ENCODE measurements at regions not wholly inside any gene's neighbourhood (a gene's known extent, or its start where the extent isn't known, plus 50 kb on each side); places are given as distances from the start of the nearest gene placed in this dataset.
"Not testable (repeated sequence)": the region's sequence is repeated elsewhere in the genome, so short reads cannot be mapped to it uniquely, and the experiment has no call there.

DNA sequence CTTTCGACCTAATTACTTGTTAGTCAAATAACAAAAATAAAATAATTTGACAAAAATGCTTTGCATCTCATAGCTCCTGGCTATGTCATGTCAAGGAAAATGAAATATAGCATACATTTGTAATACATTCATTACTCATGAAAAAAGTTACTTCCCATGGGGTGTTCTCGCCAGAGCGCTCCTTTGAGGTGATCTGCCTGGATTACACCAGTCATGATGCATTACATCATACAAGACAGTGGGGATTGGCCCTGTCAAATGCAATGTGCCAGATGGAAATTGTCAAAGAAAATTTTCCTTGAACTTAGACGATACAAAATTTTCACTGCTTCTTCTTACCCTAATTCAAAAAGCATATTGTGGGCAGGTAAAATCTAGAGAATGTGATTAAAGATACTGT is 215.6 kb upstream of the B3GALT2 start:
- H3K27ac ChIP-seq = no peak overlapping the region
- no peak for DNase-seq
- peaks cover 0 to 4% (median 0%) of the 10 kb centered on the region in 4 donors for H3K4me1 ChIP-seq
- TF ChIP-seq, protein P1, sequence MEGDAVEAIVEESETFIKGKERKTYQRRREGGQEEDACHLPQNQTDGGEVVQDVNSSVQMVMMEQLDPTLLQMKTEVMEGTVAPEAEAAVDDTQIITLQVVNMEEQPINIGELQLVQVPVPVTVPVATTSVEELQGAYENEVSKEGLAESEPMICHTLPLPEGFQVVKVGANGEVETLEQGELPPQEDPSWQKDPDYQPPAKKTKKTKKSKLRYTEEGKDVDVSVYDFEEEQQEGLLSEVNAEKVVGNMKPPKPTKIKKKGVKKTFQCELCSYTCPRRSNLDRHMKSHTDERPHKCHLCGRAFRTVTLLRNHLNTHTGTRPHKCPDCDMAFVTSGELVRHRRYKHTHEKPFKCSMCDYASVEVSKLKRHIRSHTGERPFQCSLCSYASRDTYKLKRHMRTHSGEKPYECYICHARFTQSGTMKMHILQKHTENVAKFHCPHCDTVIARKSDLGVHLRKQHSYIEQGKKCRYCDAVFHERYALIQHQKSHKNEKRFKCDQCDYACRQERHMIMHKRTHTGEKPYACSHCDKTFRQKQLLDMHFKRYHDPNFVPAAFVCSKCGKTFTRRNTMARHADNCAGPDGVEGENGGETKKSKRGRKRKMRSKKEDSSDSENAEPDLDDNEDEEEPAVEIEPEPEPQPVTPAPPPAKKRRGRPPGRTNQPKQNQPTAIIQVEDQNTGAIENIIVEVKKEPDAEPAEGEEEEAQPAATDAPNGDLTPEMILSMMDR (IDR thresholded peaks at IDR 0.05) = no peak
- no peak for TF ChIP-seq POLR2A (IDR thresholded peaks at IDR 0.05)
- H3K36me3 ChIP-seq = no peaks in the 10 kb centered on the region
- H3K27me3 ChIP-seq = no peaks in the 10 kb centered on the region
- H3K4me3 ChIP-seq = no peak overlapping the region
- no peaks in the 10 kb centered on the region for H3K9me3 ChIP-seq

DNA sequence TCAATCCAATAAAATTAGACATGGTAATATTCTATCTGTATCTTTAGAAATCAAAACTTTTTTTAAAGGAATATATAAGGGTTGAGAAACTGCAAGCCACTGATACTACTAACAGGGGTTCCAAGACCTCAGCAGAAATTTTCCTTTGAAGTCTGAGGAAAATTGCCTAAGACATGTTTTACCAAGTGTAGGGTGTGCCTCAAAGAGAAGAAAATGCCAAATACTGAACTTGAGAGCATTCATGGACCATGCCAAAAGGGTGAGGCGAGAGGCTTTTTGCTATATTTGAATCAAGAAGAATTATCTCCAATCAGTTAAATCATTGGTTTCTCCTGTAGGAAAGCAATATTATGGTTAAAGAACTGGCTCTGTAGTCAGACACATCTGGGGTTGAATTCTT is 207.9 kb upstream of the B3GALT2 start:
- no peak overlapping the region for H3K27ac ChIP-seq
- H3K27me3 ChIP-seq = no peaks in the 10 kb centered on the region
- TF ChIP-seq POLR2A (IDR thresholded peaks at IDR 0.05) = no peak
- TF ChIP-seq, protein P1 (IDR thresholded peaks at IDR 0.05) = no peak
- H3K36me3 ChIP-seq = no peaks in the 10 kb centered on the region
- H3K4me3 ChIP-seq = no peak overlapping the region
- no peak for DNase-seq
- no peaks in the 10 kb centered on the region for H3K9me3 ChIP-seq
- no peaks in the 10 kb centered on the region for H3K4me1 ChIP-seq

DNA sequence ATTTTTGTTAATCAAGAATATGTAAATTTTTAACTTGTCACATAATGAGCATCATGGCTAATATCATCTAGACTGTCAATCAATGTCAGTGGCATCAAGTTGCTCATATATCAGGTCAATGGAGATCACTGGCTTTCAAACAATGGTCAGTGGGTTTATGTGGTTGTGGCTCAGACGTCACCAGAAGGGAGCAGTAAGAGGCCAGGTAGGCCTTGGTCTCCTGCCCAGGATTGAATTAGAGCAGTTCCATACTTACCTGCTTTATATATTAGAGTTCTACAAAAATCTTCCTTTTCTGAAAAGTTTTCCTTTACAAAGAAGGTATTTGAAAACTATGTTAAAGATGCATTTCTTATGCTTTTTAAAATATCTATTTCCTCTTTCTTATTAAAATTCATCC is 206.3 kb upstream of the B3GALT2 start:
- H3K4me3 ChIP-seq = no peak overlapping the region
- H3K27me3 ChIP-seq = no peaks in the 10 kb centered on the region
- H3K4me1 ChIP-seq = no peaks in the 10 kb centered on the region
- no peaks in the 10 kb centered on the region for H3K9me3 ChIP-seq
- TF ChIP-seq POLR2A (IDR thresholded peaks at IDR 0.05) = no peak
- TF ChIP-seq, protein P1 (IDR thresholded peaks at IDR 0.05) = no peak
- H3K36me3 ChIP-seq = no peaks in the 10 kb centered on the region
- H3K27ac ChIP-seq = no peak overlapping the region
- no peak for DNase-seq

DNA sequence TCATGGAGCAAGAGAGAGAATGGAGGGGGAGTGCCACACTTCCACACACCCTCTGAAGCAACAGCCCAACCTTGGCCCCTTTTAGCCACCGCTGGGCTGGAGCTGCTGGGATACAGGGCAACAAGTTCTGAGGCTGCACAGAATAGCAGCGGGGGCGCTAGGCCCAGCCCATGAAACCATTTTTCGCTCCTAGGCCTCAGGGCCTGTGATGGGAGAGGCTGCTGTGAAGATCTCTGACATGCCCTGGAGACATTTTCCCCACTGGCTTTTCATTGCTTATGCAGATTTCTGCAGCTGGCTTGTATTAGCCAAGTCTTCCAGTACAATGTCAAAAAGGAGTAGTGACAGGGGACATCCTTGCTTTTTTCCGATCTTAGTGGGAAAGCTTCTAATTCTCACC is 202.3 kb upstream of the B3GALT2 start:
- H3K27me3 ChIP-seq = no peaks in the 10 kb centered on the region
- H3K27ac ChIP-seq = no peak overlapping the region
- H3K36me3 ChIP-seq = no peaks in the 10 kb centered on the region
- H3K4me1 ChIP-seq = no peaks in the 10 kb centered on the region
- TF ChIP-seq POLR2A (IDR thresholded peaks at IDR 0.05) = no peak
- H3K9me3 ChIP-seq = no peaks in the 10 kb centered on the region
- H3K4me3 ChIP-seq = no peak overlapping the region
- no peak for DNase-seq

DNA sequence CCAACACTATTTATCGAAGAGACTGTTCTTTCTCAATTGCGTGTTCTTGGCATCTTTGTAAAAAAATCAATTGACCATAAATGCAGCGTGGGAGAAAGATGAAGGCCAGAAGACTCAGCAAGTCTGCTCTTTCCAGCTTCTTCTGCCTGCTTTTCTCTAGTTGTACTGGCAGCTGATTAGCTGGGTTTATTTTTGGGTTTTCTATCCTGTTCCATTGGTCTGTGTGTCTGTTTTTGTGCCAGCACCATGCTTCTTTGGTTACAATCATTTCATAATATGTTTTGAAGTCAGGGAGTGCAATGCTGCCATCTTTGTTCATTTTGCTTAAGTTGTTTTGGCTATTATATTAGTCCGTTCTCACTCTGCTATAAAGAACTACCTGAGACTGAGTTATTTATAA is 201.8 kb upstream of the B3GALT2 start:
- no peaks in the 10 kb centered on the region for H3K4me1 ChIP-seq
- no peak for DNase-seq
- H3K36me3 ChIP-seq = no peaks in the 10 kb centered on the region
- H3K27me3 ChIP-seq = no peaks in the 10 kb centered on the region
- no peak for TF ChIP-seq POLR2A (IDR thresholded peaks at IDR 0.05)
- TF ChIP-seq, protein P1 (IDR thresholded peaks at IDR 0.05) = no peak
- H3K4me3 ChIP-seq = no peak overlapping the region
- H3K9me3 ChIP-seq = no peaks in the 10 kb centered on the region
- H3K27ac ChIP-seq = no peak overlapping the region

DNA sequence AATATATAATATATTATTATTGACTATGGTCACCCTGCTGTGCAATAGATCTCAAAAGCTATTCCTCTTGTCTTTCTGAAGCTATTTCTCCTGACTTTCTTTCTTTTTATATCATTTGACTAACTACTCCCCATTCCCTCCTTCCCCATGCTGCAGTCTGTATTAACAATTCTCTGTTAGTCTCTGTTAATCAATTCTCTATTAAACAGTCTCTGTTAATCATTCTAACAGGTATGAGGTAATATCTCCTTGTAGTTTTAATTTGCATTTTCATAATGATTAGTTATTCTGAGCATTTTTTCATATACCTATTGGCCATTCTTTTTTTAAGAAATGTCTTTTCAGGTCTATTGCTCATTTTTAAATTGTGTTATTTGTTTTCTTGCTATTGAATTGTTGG is 201.0 kb upstream of the B3GALT2 start:
- no peaks in the 10 kb centered on the region for H3K4me1 ChIP-seq
- no peaks in the 10 kb centered on the region for H3K27me3 ChIP-seq
- no peak for TF ChIP-seq POLR2A (IDR thresholded peaks at IDR 0.05)
- TF ChIP-seq, protein P1 (IDR thresholded peaks at IDR 0.05) = no peak
- no peak overlapping the region for H3K4me3 ChIP-seq
- no peaks in the 10 kb centered on the region for H3K36me3 ChIP-seq
- DNase-seq = no peak
- no peak overlapping the region for H3K27ac ChIP-seq
- H3K9me3 ChIP-seq = no peaks in the 10 kb centered on the region

DNA sequence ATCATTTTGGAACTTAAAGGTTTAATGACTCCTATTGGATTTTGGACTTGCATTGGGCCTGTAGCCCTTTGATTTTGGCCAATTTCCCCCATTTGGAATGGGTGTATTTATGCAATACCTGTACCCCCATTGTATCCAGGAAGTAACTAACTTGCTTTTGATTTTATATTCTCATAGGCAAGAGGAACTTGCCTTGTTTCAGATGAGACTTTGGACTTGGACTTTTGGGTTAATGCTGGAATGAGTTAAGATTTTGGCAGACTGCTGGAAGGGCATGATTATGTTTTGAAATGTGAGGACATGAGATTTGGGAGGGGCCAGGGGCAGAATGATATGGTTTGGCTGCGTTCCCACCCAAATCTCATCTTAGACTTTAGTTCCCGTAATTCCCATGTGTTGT is 192.0 kb upstream of the B3GALT2 start:
- H3K27ac ChIP-seq, H3K36me3 ChIP-seq, H3K27me3 ChIP-seq, DNase-seq, H3K4me3 ChIP-seq, H3K9me3 ChIP-seq, H3K4me1 ChIP-seq: not testable (repeated sequence)
